H1 (cell line): ENCODE measurements at regions not wholly inside any gene's neighbourhood (a gene's known extent, or its start where the extent isn't known, plus 50 kb on each side); places are given as distances from the start of the nearest gene placed in this dataset.

Source experiments
- EP300 ChIP-seq, 2 experiments: IDR thresholded peaks; 1 replicate in 1 of 2; 2 replicates in 1 of 2; pipeline ENCODE4 v1.6.1; 2011 to 2012; ENCODE audit warnings: low read depth in 2 of 2, low read length in 2 of 2, mild to moderate bottlenecking in 2 of 2, borderline replicate concordance in 1 of 2, inconsistent platforms in 1 of 2, moderate library complexity in 1 of 2
- HDAC6 ChIP-seq: IDR thresholded peaks from one replicate; pipeline ENCODE4 v1.7.1; 2012; ENCODE audit warnings: low read depth, mild to moderate bottlenecking, inconsistent platforms, low read length, moderate library complexity
- JUND ChIP-seq: IDR thresholded peaks from 2 replicates; pipeline ENCODE4 v1.6.1; 2011; ENCODE audit warnings: mild to moderate bottlenecking, improper control_type of control experiment, low read length
- SP1 ChIP-seq: IDR thresholded peaks from 2 replicates; pipeline ENCODE4 v1.6.1; 2011; ENCODE audit warnings: low read depth, low read length
- TF ChIP-seq, protein P1 (sequence below): IDR thresholded peaks from 2 replicates; pipeline ENCODE4 v1.6.1; 2011; ENCODE audit warnings: low read depth, mild to moderate bottlenecking, low read length; ENCODE audit not compliant: insufficient read depth

GRCh38 chr2:150878356-150878755 is 383.3 kb downstream of the RBM43 start (continued):
- no peak for TF ChIP-seq EP300 (IDR thresholded peaks at IDR 0.05; ENCODE audit: borderline replicate concordance in 1 of 2, low read depth in 2 of 2, low read length in 2 of 2)
- TF ChIP-seq HDAC6, result no peak
- no peak for TF ChIP-seq JUND
- TF ChIP-seq SP1, result no peak
- TF ChIP-seq, protein P1, sequence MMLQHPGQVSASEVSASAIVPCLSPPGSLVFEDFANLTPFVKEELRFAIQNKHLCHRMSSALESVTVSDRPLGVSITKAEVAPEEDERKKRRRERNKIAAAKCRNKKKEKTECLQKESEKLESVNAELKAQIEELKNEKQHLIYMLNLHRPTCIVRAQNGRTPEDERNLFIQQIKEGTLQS, result no peak
- TF ChIP-seq, all 59 proteins: peak for 0
